SK-N-SH (cell line): ENCODE measurements at regions not wholly inside any gene's neighbourhood (a gene's known extent, or its start where the extent isn't known, plus 50 kb on each side); places are given as distances from the start of the nearest gene placed in this dataset.

Experiments
- CTCF ChIA-PET: fragments of 300-600, 350-600 bp; formaldehyde crosslinking; extraction: SDS; loops from one replicate; lab custom pipeline; 2021; lab: Yijun Ruan, JAX
- POLR2A ChIA-PET: fragments of 350-600 bp; sonication (Branson Sonifier 250); formaldehyde crosslinking; extraction: SDS; loops from one replicate; lab custom pipeline; 2020; ENCODE audit warnings: antibody characterized with exemption, inconsistent platforms; lab: Yijun Ruan, JAX
- DNase-seq: peaks from one replicate; pipeline ENCODE4 v3.0.0; 2012
- H2AFZ ChIP-seq: fragments of 200-600 bp; sonication (generic); 2 replicates; pipeline ENCODE4 v1.8.1; 2016; ENCODE audit warnings: antibody characterized with exemption, mild to moderate bottlenecking, low read depth
- H3F3A ChIP-seq: fragments of 200-600 bp; sonication (generic); replicated peaks from 2 replicates; pipeline ENCODE3; 2016; ENCODE audit warnings: antibody characterized with exemption, mild to moderate bottlenecking; ENCODE audit not compliant: insufficient read depth
- H3K27ac ChIP-seq, 2 experiments: fragments of 200-500 bp in 1 of 2; fragments of 200-600 bp in 1 of 2; sonication (Bioruptor generic) in 1 of 2; sonication (generic), shearing (Covaris generic) in 1 of 2; 2 replicates each; pipeline versions ENCODE4 v1.5.1 to v1.6.1; 2014 to 2016; ENCODE audit warnings: low read depth in 2 of 2, inconsistent platforms in 1 of 2, low read length in 1 of 2, mild to moderate bottlenecking in 1 of 2, mixed read lengths in 1 of 2
- H3K27me3 ChIP-seq: fragments of 200-600 bp; sonication (generic), shearing (Covaris generic); 2 replicates; pipeline ENCODE4 v1.6.1; 2016; ENCODE audit warnings: mixed run types; ENCODE audit not compliant: insufficient read depth
- H3K36me3 ChIP-seq, 2 experiments: fragments of 200-500 bp in 1 of 2; fragments of 200-600 bp in 1 of 2; sonication (Bioruptor generic) in 1 of 2; sonication (generic) in 1 of 2; replicated peaks in 1 of 2; 2 replicates each; pipeline versions ENCODE3 to v1.5.1; 2014 to 2016; ENCODE audit warnings: low read length in 1 of 2, mild to moderate bottlenecking in 1 of 2; ENCODE audit not compliant: insufficient read depth in 2 of 2, control insufficient read depth in 1 of 2
- H3K4me1 ChIP-seq, 2 experiments: fragments of 200-500 bp in 1 of 2; fragments of 200-600 bp in 1 of 2; sonication (Bioruptor generic) in 1 of 2; sonication (generic), shearing (Covaris generic) in 1 of 2; 2 replicates each; pipeline versions ENCODE4 v1.5.1 to v1.6.1; 2014 to 2016; ENCODE audit warnings: low read depth in 1 of 2, low read length in 1 of 2, mixed run types in 1 of 2; ENCODE audit not compliant: insufficient read depth in 2 of 2, control insufficient read depth in 1 of 2
- H3K4me2 ChIP-seq: fragments of 200-600 bp; sonication (generic), shearing (Covaris generic); 2 replicates; pipeline ENCODE4 v1.6.1; 2017; ENCODE audit warnings: mixed run types
- H3K4me3 ChIP-seq, 2 experiments: fragments of 200-500 bp in 1 of 2; fragments of 200-600 bp in 1 of 2; sonication (Bioruptor generic) in 1 of 2; sonication (generic), shearing (Covaris generic) in 1 of 2; 2 replicates each; pipeline versions ENCODE4 v1.5.1 to v1.8.1; 2014 to 2016; ENCODE audit warnings: low read depth in 2 of 2, inconsistent platforms in 1 of 2, low read length in 1 of 2, mild to moderate bottlenecking in 1 of 2, mixed read lengths in 1 of 2, moderate library complexity in 1 of 2
- H3K79me2 ChIP-seq: fragments of 200-600 bp; sonication (generic); 2 replicates; pipeline ENCODE4 v1.8.1; 2017; ENCODE audit warnings: mild to moderate bottlenecking; ENCODE audit not compliant: insufficient read depth
- H3K9ac ChIP-seq: fragments of 200-600 bp; sonication (generic); 2 replicates; pipeline ENCODE4 v1.6.1; 2017; ENCODE audit warnings: mixed run types
- H3K9me2 ChIP-seq: fragments of 200-600 bp; sonication (generic); 2 replicates; pipeline ENCODE4 v1.6.1; 2017; ENCODE audit warnings: mixed run types
- H3K9me3 ChIP-seq: fragments of 200-600 bp; sonication (generic); 2 replicates; pipeline ENCODE4 v1.6.1; 2017; ENCODE audit warnings: mixed run types, mild to moderate bottlenecking, moderate library complexity
- H4K20me1 ChIP-seq: fragments of 200-600 bp; sonication (generic); 2 replicates; pipeline ENCODE4 v1.6.1; 2017; ENCODE audit warnings: mild to moderate bottlenecking, mixed run types; ENCODE audit not compliant: insufficient read depth
- ELF1 ChIP-seq: IDR thresholded peaks from 2 replicates; pipeline ENCODE4 v1.4.0; 2012
- EP300 ChIP-seq, 2 experiments: IDR thresholded peaks; 2 replicates each; pipeline versions ENCODE4 v1.4.0 to v1.6.1; 2012; ENCODE audit warnings: borderline replicate concordance in 1 of 2, low read depth in 1 of 2, low read length in 1 of 2
- FOSL2 ChIP-seq: IDR thresholded peaks from 2 replicates; pipeline ENCODE4 v1.4.0; 2012; ENCODE audit warnings: low read depth, mild to moderate bottlenecking, moderate library complexity, borderline replicate concordance
- FOXM1 ChIP-seq: IDR thresholded peaks from 2 replicates; pipeline ENCODE4 v1.4.0; 2012; ENCODE audit warnings: low read depth, mild to moderate bottlenecking
- GABPA ChIP-seq: IDR thresholded peaks from 2 replicates; pipeline ENCODE4 v1.4.0; 2012; ENCODE audit warnings: low read depth, mild to moderate bottlenecking
- JUND ChIP-seq: IDR thresholded peaks from 2 replicates; pipeline ENCODE4 v1.4.0; 2012
- MEF2A ChIP-seq: IDR thresholded peaks from 2 replicates; pipeline ENCODE4 v1.4.0; 2012; ENCODE audit warnings: low read depth, borderline replicate concordance
- MXI1 ChIP-seq: IDR thresholded peaks from 2 replicates; pipeline ENCODE4 v1.6.1; 2012; ENCODE audit warnings: mild to moderate bottlenecking, low read depth, low read length, improper control_type of control experiment
- POLR2AphosphoS5 ChIP-seq: IDR thresholded peaks from 2 replicates; pipeline ENCODE4 v1.6.1; 2012; ENCODE audit warnings: low read depth, low read length
- RAD21 ChIP-seq: IDR thresholded peaks from 2 replicates; pipeline ENCODE4 v1.6.1; 2012; ENCODE audit warnings: mild to moderate bottlenecking, low read length
- RCOR1 ChIP-seq: fragments of 150-350 bp; IDR thresholded peaks from 2 replicates; pipeline ENCODE4 v1.6.1; 2017; ENCODE audit warnings: antibody characterized with exemption, low read length
- RFX5 ChIP-seq: IDR thresholded peaks from 2 replicates; pipeline ENCODE4 v1.6.1; 2012; ENCODE audit warnings: mild to moderate bottlenecking, improper control_type of control experiment, low read length
- RXRA ChIP-seq: IDR thresholded peaks from 2 replicates; pipeline ENCODE4 v1.4.0; 2012; ENCODE audit warnings: low read depth, mild to moderate bottlenecking, borderline replicate concordance
- SIN3A ChIP-seq: IDR thresholded peaks from 2 replicates; pipeline ENCODE4 v1.6.1; 2012; ENCODE audit warnings: low read depth, mild to moderate bottlenecking, low read length, moderate library complexity, borderline replicate concordance
- SMC3 ChIP-seq: IDR thresholded peaks from 2 replicates; pipeline ENCODE4 v1.6.1; 2012; ENCODE audit warnings: low read depth, low read length, improper control_type of control experiment
- TCF12 ChIP-seq: IDR thresholded peaks from 2 replicates; pipeline ENCODE4 v1.4.0; 2012
- TEAD4 ChIP-seq: IDR thresholded peaks from 2 replicates; pipeline ENCODE4 v1.4.0; 2012; ENCODE audit warnings: mild to moderate bottlenecking, borderline replicate concordance; ENCODE audit not compliant: insufficient read depth
- YY1 ChIP-seq: IDR thresholded peaks from 2 replicates; pipeline ENCODE4 v1.4.0; 2012; ENCODE audit warnings: low read depth, mild to moderate bottlenecking
- WGBS: methylation state at CpG from one replicate; pipeline ENCODE4 v1.1.6; 2017; ENCODE audit warnings: low lambda C conversion rate; 5-methylcytosine and 5-hydroxymethylcytosine counted together
- TF ChIP-seq, protein P1 (sequence below): fragments of 150-350 bp; IDR thresholded peaks from 2 replicates; pipeline ENCODE4 v1.6.1; 2017; ENCODE audit warnings: antibody characterized with exemption, low read length, low read depth, borderline replicate concordance
- TF ChIP-seq, protein P2 (sequence below): IDR thresholded peaks from 2 replicates; pipeline ENCODE4 v1.4.0; 2012; ENCODE audit warnings: low read depth
- TF ChIP-seq, protein P3 (sequence below): IDR thresholded peaks from 2 replicates; pipeline ENCODE4; 2012
- TF ChIP-seq, protein P4 (sequence below): fragments of 200-600 bp; sonication (generic); IDR thresholded peaks from 2 replicates; pipeline ENCODE4 v1.6.1; 2017; ENCODE audit warnings: antibody characterized with exemption, mild to moderate bottlenecking, moderate library complexity

DNA sequence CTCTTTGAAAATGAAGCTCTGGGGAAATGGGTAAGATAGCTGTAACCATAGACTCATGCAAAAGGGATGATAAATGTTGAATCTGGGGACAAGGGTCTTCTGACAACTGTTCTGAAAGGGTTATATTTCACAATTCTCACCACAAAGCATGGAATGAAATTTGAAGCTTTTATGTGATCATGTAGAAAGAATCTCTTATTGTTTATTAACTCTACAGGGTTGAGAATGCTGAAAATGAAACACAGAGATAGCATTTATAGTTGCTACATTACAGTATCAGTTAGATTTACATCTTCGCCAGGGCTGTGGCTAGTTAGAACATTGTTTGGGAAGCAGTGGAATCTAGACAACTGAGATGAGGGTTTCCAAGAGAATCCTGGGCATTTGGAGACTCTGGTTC is 97.4 kb upstream of the LHCGR start:
- DNase-seq: no peak
- no peak overlapping the region for H3K27ac ChIP-seq
- no peaks in the 10 kb centered on the region; a peak in 1 of 4 replicates for H3K4me1 ChIP-seq
- no peaks in the 10 kb centered on the region for H3K27me3 ChIP-seq
- H3K9me2 ChIP-seq: no peaks in the 10 kb centered on the region
- no peak overlapping the region for H3K4me3 ChIP-seq
- H3F3A ChIP-seq: peaks cover 9% of the 10 kb centered on the region
- no peak overlapping the region for H3K9ac ChIP-seq
- CTCF ChIA-PET: no interaction called here
- no peaks in the 10 kb centered on the region for H3K79me2 ChIP-seq
- 67% methylated on average over 1 of the region's 1 CpG for WGBS
- no peaks in the 10 kb centered on the region for H3K9me3 ChIP-seq
- TF ChIP-seq MEF2A (no peak), FOXM1 (no peak), JUND (no peak), MXI1 (no peak), TEAD4 (no peak), FOSL2 (no peak), YY1 (no peak), TCF12 (no peak), RAD21 (no peak)
- TF ChIP-seq, protein P1, sequence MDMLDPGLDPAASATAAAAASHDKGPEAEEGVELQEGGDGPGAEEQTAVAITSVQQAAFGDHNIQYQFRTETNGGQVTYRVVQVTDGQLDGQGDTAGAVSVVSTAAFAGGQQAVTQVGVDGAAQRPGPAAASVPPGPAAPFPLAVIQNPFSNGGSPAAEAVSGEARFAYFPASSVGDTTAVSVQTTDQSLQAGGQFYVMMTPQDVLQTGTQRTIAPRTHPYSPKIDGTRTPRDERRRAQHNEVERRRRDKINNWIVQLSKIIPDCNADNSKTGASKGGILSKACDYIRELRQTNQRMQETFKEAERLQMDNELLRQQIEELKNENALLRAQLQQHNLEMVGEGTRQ: no peak
- TF ChIP-seq, protein P2, sequence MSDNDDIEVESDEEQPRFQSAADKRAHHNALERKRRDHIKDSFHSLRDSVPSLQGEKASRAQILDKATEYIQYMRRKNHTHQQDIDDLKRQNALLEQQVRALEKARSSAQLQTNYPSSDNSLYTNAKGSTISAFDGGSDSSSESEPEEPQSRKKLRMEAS: no peak
- TF ChIP-seq, all 33 proteins: peak for 0
- Histone ChIP-seq H3K36me3 (no peaks in the 10 kb centered on the region), H4K20me1 (no peaks in the 10 kb centered on the region), H2AFZ (no peak overlapping the region), H3K4me2 (no peak overlapping the region)
- POLR2A ChIA-PET: no interaction called here

DNA sequence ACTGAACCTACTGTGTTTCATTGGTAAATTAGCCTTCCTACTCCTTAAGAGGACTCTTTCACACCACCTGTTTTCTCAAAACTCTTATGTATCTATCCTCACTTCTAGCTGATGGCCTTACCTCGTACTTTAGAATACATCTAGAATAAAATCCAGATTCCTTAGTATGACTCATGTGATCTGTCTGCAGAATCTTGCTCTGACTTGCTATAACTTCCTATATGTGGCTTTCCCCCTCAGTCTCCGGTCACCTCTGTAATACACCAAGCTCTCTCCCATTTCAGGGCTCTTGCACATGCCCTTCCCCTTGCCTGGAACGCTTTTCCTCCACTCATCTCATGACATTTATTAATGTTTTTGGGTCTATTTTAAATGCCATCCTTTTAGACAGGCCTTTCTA is 95.6 kb upstream of the LHCGR start:
- Histone ChIP-seq H3F3A (peaks cover 9% of the 10 kb centered on the region), H4K20me1 (no peaks in the 10 kb centered on the region), H3K9me3 (no peaks in the 10 kb centered on the region), H3K36me3 (no peaks in the 10 kb centered on the region), H3K27ac (no peak overlapping the region), H2AFZ (no peak overlapping the region), H3K9me2 (no peaks in the 10 kb centered on the region), H3K79me2 (no peaks in the 10 kb centered on the region), H3K4me1 (no peaks in the 10 kb centered on the region; a peak in 1 of 4 replicates), H3K4me3 (no peak overlapping the region), H3K9ac (no peak overlapping the region), H3K4me2 (no peak overlapping the region), H3K27me3 (no peaks in the 10 kb centered on the region)
- WGBS: 12% methylated on average over 3 of the region's 3 CpGs
- DNase-seq: no peak
- TF ChIP-seq SIN3A: no peak
- no peak for TF ChIP-seq ELF1
- TF ChIP-seq GABPA: no peak
- TF ChIP-seq EP300 (IDR thresholded peaks at IDR 0.05; ENCODE audit: borderline replicate concordance in 1 of 2, low read depth in 1 of 2, low read length in 1 of 2): no peak
- no peak for TF ChIP-seq RCOR1
- no peak for TF ChIP-seq RFX5
- TF ChIP-seq RXRA: no peak
- no peak for TF ChIP-seq POLR2AphosphoS5
- TF ChIP-seq SMC3: no peak
- TF ChIP-seq, protein P3, sequence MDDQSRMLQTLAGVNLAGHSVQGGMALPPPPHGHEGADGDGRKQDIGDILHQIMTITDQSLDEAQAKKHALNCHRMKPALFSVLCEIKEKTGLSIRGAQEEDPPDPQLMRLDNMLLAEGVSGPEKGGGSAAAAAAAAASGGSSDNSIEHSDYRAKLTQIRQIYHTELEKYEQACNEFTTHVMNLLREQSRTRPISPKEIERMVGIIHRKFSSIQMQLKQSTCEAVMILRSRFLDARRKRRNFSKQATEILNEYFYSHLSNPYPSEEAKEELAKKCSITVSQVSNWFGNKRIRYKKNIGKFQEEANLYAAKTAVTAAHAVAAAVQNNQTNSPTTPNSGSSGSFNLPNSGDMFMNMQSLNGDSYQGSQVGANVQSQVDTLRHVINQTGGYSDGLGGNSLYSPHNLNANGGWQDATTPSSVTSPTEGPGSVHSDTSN: no peak
- TF ChIP-seq, protein P4, sequence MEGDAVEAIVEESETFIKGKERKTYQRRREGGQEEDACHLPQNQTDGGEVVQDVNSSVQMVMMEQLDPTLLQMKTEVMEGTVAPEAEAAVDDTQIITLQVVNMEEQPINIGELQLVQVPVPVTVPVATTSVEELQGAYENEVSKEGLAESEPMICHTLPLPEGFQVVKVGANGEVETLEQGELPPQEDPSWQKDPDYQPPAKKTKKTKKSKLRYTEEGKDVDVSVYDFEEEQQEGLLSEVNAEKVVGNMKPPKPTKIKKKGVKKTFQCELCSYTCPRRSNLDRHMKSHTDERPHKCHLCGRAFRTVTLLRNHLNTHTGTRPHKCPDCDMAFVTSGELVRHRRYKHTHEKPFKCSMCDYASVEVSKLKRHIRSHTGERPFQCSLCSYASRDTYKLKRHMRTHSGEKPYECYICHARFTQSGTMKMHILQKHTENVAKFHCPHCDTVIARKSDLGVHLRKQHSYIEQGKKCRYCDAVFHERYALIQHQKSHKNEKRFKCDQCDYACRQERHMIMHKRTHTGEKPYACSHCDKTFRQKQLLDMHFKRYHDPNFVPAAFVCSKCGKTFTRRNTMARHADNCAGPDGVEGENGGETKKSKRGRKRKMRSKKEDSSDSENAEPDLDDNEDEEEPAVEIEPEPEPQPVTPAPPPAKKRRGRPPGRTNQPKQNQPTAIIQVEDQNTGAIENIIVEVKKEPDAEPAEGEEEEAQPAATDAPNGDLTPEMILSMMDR: no peak
- TF ChIP-seq MXI1: no peak
- ChIA-PET POLR2A (no interaction called here), CTCF (no interaction called here)
